HEK293T (cell line): ENCODE measurements at regions not wholly inside any gene's neighbourhood (a gene's known extent, or its start where the extent isn't known, plus 50 kb on each side); places are given as distances from the start of the nearest gene placed in this dataset.

Experiments used
- FOXA1 ChIP-seq: fragments of 450-650 bp; IDR thresholded peaks from 2 replicates; pipeline ENCODE4 v1.6.1; 2016; ENCODE audit warnings: mild to moderate bottlenecking
- FOXK2 ChIP-seq: fragments of 450-650 bp; IDR thresholded peaks from 2 replicates; pipeline ENCODE4 v1.6.1; 2016; ENCODE audit warnings: mild to moderate bottlenecking
- HDGF ChIP-seq: fragments of 450-650 bp; IDR thresholded peaks from 2 replicates; pipeline ENCODE4 v1.6.1; 2017; ENCODE audit warnings: antibody characterized with exemption, borderline replicate concordance
- SP1 ChIP-seq: fragments of 450-650 bp; IDR thresholded peaks from 2 replicates; pipeline ENCODE4 v1.6.1; 2017

DNA sequence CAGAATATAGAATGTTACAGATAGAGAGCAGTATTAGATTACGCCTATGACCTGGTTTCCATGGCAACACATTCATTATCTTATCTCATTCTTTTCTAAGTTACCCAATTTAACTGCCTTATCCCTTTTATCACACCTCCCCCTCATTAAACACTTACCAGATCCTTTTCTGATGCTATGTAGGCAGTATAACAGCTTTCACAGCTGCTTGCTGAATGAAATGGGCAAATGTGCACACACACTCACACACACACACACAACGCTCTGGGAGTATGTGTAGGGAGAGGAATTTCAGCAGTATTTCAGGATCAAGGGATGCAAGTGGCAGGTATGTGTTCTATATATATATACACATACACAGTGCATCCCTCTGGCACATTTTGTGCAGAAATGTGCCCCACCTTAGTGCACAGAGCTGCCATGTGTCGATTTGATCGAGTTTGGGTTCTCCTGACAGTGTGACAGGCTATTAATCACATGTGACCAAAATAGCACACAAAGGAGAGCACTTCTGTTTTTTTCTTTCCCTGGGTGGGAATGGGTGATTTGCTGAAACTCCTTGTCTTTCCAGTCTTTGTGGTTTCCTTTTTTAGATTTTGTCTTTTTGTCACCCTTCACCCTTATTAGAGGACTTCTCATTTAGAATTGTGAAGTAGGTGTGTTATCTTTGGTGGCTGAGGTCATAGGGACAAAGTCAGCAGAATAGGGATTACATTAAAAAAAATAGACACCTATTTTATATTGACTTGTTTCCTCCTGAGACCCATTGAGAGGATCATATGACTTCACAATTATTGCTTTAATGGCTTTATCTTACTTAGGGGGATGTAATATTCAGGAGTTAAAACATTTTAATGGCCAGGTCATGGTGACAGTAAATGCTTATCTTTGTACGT, 553.7 kb downstream of the PDCD6IP start:
- TF ChIP-seq FOXA1 (no peak), SP1 (no peak), HDGF (no peak), FOXK2 (no peak)
